WTC11 (cell line): ENCODE measurements at regions not wholly inside any gene's neighbourhood (a gene's known extent, or its start where the extent isn't known, plus 50 kb on each side); places are given as distances from the start of the nearest gene placed in this dataset.

ENCODE experiments used
- ATAC-seq: fragments of 200-7000 bp; cut with Tn5 transposase; 2 replicates; pipeline ENCODE4 v1.10.0; 2021; ENCODE audit warnings: mild to moderate bottlenecking, moderate library complexity
- CTCF ChIA-PET: fragments of 300-600 bp; sonication (Branson Sonifier 250); formaldehyde crosslinking; loops from one replicate; lab custom pipeline; 2021; ENCODE audit warnings: antibody characterized with exemption; lab: Charles Lee
- POLR2A ChIA-PET: fragments of 350-600 bp; sonication (Branson Sonifier 250); formaldehyde crosslinking; loops from one replicate; lab custom pipeline; 2021; ENCODE audit warnings: antibody characterized with exemption; lab: Charles Lee
- DNase-seq: peaks from one replicate; pipeline ENCODE4 v3.0.0; 2021; ENCODE audit warnings: low spot score
- H3K27ac Mint-ChIP-seq: 2 replicates; pipeline ENCODE4 v1.8.0; 2021; ENCODE audit warnings: mixed read lengths
- H3K27me3 Mint-ChIP-seq: 2 replicates; pipeline ENCODE4 v1.8.0; 2021; ENCODE audit warnings: low read depth, mild to moderate bottlenecking, moderate library complexity, mixed read lengths
- H3K36me3 Mint-ChIP-seq: 2 replicates; pipeline ENCODE4 v1.8.0; 2021; ENCODE audit warnings: mixed read lengths
- H3K4me1 Mint-ChIP-seq: 2 replicates; pipeline ENCODE4 v1.8.0; 2022; ENCODE audit warnings: mixed read lengths
- H3K4me3 Mint-ChIP-seq: 2 replicates; pipeline ENCODE4 v1.8.0; 2021; ENCODE audit warnings: mild to moderate bottlenecking, moderate library complexity, mixed read lengths
- H3K9me3 Mint-ChIP-seq: 2 replicates; pipeline ENCODE4 v1.8.0; 2021; ENCODE audit warnings: mixed read lengths
- GABPB1 ChIP-seq: sonication (generic); formaldehyde crosslinking; IDR thresholded peaks from 2 replicates; pipeline ENCODE4 v1.8.1; 2023; ENCODE audit warnings: mild to moderate bottlenecking, missing genetic modification reagents
- GRHL2 ChIP-seq: fragments of 250-450 bp; sonication (Bioruptor Pico); IDR thresholded peaks from 2 replicates; pipeline ENCODE4 v1.8.0; 2022; ENCODE audit warnings: mild to moderate bottlenecking, moderate library complexity; ENCODE audit not compliant: insufficient replicate concordance, severe bottlenecking
- HMGA2 ChIP-seq: fragments of 250-450 bp; sonication (Bioruptor Pico); IDR thresholded peaks from 2 replicates; pipeline ENCODE4 v1.4.0; 2021; ENCODE audit warnings: mild to moderate bottlenecking, moderate library complexity
- JAZF1 ChIP-seq: fragments of 250-450 bp; sonication (Bioruptor Pico); IDR thresholded peaks from 2 replicates; pipeline ENCODE4 v1.9.0; 2021; ENCODE audit warnings: moderate library complexity, mild to moderate bottlenecking, inconsistent platforms
- NFATC4 ChIP-seq: fragments of 250-450 bp; sonication (Bioruptor Pico); IDR thresholded peaks from 2 replicates; pipeline ENCODE4 v1.9.0; 2021; ENCODE audit warnings: mild to moderate bottlenecking
- NFYB ChIP-seq: sonication (generic); formaldehyde crosslinking; conservative IDR thresholded peaks from 2 replicates; pipeline ENCODE4 v1.8.0; 2022; ENCODE audit warnings: low read depth, missing genetic modification reagents
- NR2C2 ChIP-seq: sonication (generic); formaldehyde crosslinking; IDR thresholded peaks from 2 replicates; pipeline ENCODE4 v1.8.0; 2022; ENCODE audit warnings: mild to moderate bottlenecking, missing genetic modification reagents
- OVOL2 ChIP-seq: fragments of 250-450 bp; sonication (Bioruptor Pico); IDR thresholded peaks from 2 replicates; pipeline ENCODE4 v1.9.0; 2021; ENCODE audit warnings: mild to moderate bottlenecking, borderline replicate concordance
- RELA ChIP-seq: sonication (generic); formaldehyde crosslinking; IDR thresholded peaks from 2 replicates; pipeline ENCODE4 v1.8.1; 2022; ENCODE audit warnings: missing genetic modification reagents, mild to moderate bottlenecking, borderline replicate concordance
- SOX15 ChIP-seq: fragments of 250-450 bp; sonication (Bioruptor Pico); IDR thresholded peaks from 2 replicates; pipeline ENCODE4 v1.9.0; 2021; ENCODE audit warnings: mild to moderate bottlenecking
- ZBTB21 ChIP-seq: sonication (generic); formaldehyde crosslinking; IDR thresholded peaks from 2 replicates; pipeline ENCODE4 v1.8.1; 2023; ENCODE audit warnings: mild to moderate bottlenecking, missing genetic modification reagents, borderline replicate concordance
- ZNF121 ChIP-seq: sonication (generic); formaldehyde crosslinking; IDR thresholded peaks from 2 replicates; pipeline ENCODE4 v1.8.0; 2023; ENCODE audit warnings: missing genetic modification reagents
- ZNF219 ChIP-seq: sonication (generic); formaldehyde crosslinking; IDR thresholded peaks from 2 replicates; pipeline ENCODE4 v1.8.0; 2023; ENCODE audit warnings: missing genetic modification reagents, mild to moderate bottlenecking, borderline replicate concordance
- ZNF232 ChIP-seq: sonication (generic); formaldehyde crosslinking; IDR thresholded peaks from 2 replicates; pipeline ENCODE4 v1.8.0; 2022; ENCODE audit warnings: mild to moderate bottlenecking, missing genetic modification reagents
- ZNF671 ChIP-seq: fragments of 250-450 bp; sonication (Bioruptor Pico); IDR thresholded peaks from 2 replicates; pipeline ENCODE4 v1.8.0; 2021; ENCODE audit warnings: mild to moderate bottlenecking
- TF ChIP-seq, protein P1 (sequence below): fragments of 250-450 bp; sonication (Bioruptor Pico); conservative IDR thresholded peaks from 2 replicates; pipeline ENCODE4 v1.9.0; 2021; ENCODE audit warnings: mild to moderate bottlenecking
- TF ChIP-seq, protein P2 (sequence below): sonication (generic); formaldehyde crosslinking; IDR thresholded peaks from 2 replicates; pipeline ENCODE4 v1.8.1; 2022; ENCODE audit warnings: mild to moderate bottlenecking, moderate library complexity, missing genetic modification reagents
- TF ChIP-seq, protein P3 (sequence below): sonication (generic); formaldehyde crosslinking; IDR thresholded peaks from 2 replicates; pipeline ENCODE4 v1.8.0; 2023; ENCODE audit warnings: missing genetic modification reagents, mild to moderate bottlenecking, borderline replicate concordance
- TF ChIP-seq, protein P4 (sequence below): fragments of 250-450 bp; sonication (Bioruptor Pico); IDR thresholded peaks from 2 replicates; pipeline ENCODE4 v1.9.0; 2021; ENCODE audit warnings: mild to moderate bottlenecking
- TF ChIP-seq, protein P5 (sequence below): sonication (generic); formaldehyde crosslinking; conservative IDR thresholded peaks from 2 replicates; pipeline ENCODE4 v1.8.1; 2022; ENCODE audit warnings: mild to moderate bottlenecking, missing genetic modification reagents

DNA sequence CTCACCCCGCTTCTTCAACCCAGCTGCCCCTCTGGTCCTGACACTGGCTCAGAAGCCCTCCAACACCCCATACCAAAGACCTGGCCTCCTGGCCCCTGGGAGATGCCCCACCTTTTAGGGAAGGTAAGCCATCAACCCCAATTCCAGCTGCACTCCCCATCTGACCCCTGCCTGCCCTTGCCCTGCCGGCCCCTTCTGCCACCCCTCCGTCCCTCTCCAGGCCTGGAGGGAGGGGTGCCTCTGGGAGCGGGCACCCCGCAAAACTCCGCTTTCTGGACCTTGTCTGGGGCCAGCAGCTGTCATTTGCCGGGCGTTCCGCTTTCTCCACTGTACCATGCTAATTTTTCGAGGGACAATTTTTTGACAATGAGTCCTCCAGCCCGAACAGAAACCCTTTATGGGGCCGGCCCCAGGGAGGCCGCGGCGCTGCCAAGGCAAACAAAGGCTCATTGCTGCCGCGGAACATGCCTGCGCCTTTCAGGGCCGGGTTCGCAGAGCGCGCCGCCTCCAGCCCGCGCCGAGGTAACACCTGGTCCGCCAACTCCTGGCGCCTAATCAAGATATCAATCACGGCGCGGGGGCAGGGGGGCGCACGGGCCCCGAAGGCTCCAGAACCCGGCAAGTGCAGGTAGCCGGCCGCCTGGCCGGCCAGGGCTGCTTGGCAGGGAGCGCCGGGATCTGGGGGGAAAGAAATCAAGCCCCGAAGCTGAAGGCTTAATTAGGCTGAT lies 96.0 kb downstream of the INHBB start:
- Mint-ChIP-seq H3K27me3 (peaks cover 82% of the 10 kb centered on the region), H3K36me3 (no peaks in the 10 kb centered on the region), H3K9me3 (no peaks in the 10 kb centered on the region), H3K4me3 (peak overlapping the region; percentile 82), H3K4me1 (peaks cover 19% of the 10 kb centered on the region), H3K27ac (no peak overlapping the region)
- DNase-seq: peak; percentile 68
- POLR2A ChIA-PET: interaction anchor here (0.6 kb wide), 1 partner anchor 58 kb away, joined by 4 read pairs; no protein-coding TSS in a partner anchor
- peak; percentile 18 for ATAC-seq
- TF ChIP-seq, protein P1, sequence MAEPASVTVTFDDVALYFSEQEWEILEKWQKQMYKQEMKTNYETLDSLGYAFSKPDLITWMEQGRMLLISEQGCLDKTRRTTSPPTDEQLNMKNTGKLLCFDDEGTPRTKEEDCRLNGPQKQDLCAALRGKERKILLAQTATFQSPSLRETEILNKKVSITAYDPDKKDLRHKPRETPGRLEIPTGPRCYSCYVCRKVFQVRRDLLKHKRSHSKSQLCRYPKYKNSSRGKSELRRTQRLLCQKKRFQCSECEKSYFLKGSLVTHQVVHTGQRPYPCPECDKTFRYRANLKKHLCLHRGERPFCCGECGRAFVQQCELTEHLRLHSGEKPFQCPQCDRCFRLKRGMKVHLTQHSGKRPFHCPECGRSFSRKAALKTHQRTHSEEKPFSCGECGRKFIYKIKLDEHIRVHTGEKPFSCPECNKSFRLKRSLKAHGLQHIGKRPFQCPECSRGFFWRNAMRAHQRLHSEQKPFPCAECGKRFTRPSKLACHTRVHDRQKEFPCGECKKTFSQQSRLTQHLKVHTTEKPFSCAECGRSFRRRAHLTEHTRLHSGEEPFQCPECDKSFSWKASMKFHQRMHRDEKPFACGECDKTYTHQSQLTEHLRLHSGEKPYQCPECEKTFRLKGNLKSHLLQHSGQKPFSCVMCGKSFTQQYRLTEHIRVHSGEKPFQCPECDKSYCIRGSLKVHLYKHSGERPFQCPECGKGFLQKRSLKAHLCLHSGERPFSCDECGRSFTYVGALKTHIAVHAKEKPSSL: no peak
- TF ChIP-seq, protein P2, sequence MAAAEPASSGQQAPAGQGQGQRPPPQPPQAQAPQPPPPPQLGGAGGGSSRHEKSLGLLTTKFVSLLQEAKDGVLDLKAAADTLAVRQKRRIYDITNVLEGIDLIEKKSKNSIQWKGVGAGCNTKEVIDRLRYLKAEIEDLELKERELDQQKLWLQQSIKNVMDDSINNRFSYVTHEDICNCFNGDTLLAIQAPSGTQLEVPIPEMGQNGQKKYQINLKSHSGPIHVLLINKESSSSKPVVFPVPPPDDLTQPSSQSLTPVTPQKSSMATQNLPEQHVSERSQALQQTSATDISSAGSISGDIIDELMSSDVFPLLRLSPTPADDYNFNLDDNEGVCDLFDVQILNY (CRISPR knock-in tag): 0 out of 2 replicates have a peak, but pooled peaks have one; percentile 52
- CTCF ChIA-PET: interaction anchor here (0.9 to 2.9 kb wide), 7 partner anchors 24 to 190 kb away, joined by 3 to 22 read pairs (median 6); partner anchors contain the start of gene RALB

DNA sequence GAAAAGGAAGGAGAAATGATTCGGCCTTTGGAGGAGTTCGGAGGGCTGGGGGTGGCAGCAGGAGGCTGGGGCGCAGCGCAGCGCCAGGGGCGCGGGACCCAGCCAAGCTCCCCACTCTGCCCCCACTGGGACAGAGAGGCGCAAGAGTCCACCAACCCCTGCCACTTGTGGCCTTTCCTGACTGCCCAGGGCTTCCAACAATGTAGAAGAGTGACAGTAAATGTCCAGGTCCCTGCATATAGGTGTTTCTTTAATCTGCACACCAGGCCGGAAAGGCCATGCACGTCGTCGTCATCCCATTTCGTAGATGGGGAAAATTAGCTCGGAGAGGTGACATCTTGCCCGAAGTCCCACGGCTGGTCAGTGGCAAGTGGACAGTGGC lies 96.6 kb downstream of the INHBB start:
- no peak for DNase-seq
- no peak overlapping the region for H3K27ac Mint-ChIP-seq
- ChIA-PET POLR2A (interaction anchor here (0.6 kb wide), 1 partner anchor 59 kb away, joined by 4 read pairs; no protein-coding TSS in a partner anchor), CTCF (interaction anchor here (0.9 to 2.9 kb wide), 7 partner anchors 23 to 190 kb away, joined by 3 to 22 read pairs (median 6); partner anchors contain the start of gene RALB)
- peaks cover 17% of the 10 kb centered on the region for H3K4me1 Mint-ChIP-seq
- peak overlapping the region; percentile 82 for H3K4me3 Mint-ChIP-seq
- TF ChIP-seq ZNF232 (CRISPR knock-in tag) (no peak), SOX15 (CRISPR knock-in tag) (no peak), GRHL2 (CRISPR knock-in tag) (no peak), GABPB1 (CRISPR knock-in tag) (no peak), ZNF121 (CRISPR knock-in tag) (no peak), JAZF1 (CRISPR knock-in tag) (no peak), RELA (no peak), ZBTB21 (CRISPR knock-in tag) (no peak), NFYB (CRISPR knock-in tag) (no peak), NFATC4 (CRISPR knock-in tag) (no peak), ZNF219 (CRISPR knock-in tag) (no peak), HMGA2 (CRISPR knock-in tag) (no peak), OVOL2 (no peak), ZNF671 (CRISPR knock-in tag) (no peak), NR2C2 (no peak)
- TF ChIP-seq, protein P3, sequence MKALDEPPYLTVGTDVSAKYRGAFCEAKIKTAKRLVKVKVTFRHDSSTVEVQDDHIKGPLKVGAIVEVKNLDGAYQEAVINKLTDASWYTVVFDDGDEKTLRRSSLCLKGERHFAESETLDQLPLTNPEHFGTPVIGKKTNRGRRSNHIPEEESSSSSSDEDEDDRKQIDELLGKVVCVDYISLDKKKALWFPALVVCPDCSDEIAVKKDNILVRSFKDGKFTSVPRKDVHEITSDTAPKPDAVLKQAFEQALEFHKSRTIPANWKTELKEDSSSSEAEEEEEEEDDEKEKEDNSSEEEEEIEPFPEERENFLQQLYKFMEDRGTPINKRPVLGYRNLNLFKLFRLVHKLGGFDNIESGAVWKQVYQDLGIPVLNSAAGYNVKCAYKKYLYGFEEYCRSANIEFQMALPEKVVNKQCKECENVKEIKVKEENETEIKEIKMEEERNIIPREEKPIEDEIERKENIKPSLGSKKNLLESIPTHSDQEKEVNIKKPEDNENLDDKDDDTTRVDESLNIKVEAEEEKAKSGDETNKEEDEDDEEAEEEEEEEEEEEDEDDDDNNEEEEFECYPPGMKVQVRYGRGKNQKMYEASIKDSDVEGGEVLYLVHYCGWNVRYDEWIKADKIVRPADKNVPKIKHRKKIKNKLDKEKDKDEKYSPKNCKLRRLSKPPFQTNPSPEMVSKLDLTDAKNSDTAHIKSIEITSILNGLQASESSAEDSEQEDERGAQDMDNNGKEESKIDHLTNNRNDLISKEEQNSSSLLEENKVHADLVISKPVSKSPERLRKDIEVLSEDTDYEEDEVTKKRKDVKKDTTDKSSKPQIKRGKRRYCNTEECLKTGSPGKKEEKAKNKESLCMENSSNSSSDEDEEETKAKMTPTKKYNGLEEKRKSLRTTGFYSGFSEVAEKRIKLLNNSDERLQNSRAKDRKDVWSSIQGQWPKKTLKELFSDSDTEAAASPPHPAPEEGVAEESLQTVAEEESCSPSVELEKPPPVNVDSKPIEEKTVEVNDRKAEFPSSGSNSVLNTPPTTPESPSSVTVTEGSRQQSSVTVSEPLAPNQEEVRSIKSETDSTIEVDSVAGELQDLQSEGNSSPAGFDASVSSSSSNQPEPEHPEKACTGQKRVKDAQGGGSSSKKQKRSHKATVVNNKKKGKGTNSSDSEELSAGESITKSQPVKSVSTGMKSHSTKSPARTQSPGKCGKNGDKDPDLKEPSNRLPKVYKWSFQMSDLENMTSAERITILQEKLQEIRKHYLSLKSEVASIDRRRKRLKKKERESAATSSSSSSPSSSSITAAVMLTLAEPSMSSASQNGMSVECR (CRISPR knock-in tag): no peak
- TF ChIP-seq, protein P4, sequence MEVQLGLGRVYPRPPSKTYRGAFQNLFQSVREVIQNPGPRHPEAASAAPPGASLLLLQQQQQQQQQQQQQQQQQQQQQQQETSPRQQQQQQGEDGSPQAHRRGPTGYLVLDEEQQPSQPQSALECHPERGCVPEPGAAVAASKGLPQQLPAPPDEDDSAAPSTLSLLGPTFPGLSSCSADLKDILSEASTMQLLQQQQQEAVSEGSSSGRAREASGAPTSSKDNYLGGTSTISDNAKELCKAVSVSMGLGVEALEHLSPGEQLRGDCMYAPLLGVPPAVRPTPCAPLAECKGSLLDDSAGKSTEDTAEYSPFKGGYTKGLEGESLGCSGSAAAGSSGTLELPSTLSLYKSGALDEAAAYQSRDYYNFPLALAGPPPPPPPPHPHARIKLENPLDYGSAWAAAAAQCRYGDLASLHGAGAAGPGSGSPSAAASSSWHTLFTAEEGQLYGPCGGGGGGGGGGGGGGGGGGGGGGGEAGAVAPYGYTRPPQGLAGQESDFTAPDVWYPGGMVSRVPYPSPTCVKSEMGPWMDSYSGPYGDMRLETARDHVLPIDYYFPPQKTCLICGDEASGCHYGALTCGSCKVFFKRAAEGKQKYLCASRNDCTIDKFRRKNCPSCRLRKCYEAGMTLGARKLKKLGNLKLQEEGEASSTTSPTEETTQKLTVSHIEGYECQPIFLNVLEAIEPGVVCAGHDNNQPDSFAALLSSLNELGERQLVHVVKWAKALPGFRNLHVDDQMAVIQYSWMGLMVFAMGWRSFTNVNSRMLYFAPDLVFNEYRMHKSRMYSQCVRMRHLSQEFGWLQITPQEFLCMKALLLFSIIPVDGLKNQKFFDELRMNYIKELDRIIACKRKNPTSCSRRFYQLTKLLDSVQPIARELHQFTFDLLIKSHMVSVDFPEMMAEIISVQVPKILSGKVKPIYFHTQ (CRISPR knock-in tag): no peak
- TF ChIP-seq, protein P5, sequence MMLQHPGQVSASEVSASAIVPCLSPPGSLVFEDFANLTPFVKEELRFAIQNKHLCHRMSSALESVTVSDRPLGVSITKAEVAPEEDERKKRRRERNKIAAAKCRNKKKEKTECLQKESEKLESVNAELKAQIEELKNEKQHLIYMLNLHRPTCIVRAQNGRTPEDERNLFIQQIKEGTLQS: no peak
- peaks cover 84% of the 10 kb centered on the region for H3K27me3 Mint-ChIP-seq
- peak; percentile 3; the same call in 1 of the 2 replicates for ATAC-seq
- no peaks in the 10 kb centered on the region for H3K9me3 Mint-ChIP-seq
- no peaks in the 10 kb centered on the region for H3K36me3 Mint-ChIP-seq
